ENCODE measurements at regions not wholly inside any gene's neighbourhood (a gene's known extent, or its start where the extent isn't known, plus 50 kb on each side); places are given as distances from the start of the nearest gene placed in this dataset.

GRCh38 chr1:63101336-63101735, 221.0 kb upstream of the FOXD3 start:
- H3K9ac ChIP-seq (ENCODE audit: low read depth in 1 of 3, low read length in 3 of 3) = no peak overlapping the region
- no peaks in the 10 kb centered on the region for H3K4me1 ChIP-seq (ENCODE audit: control insufficient read depth in 3 of 3, insufficient read depth in 3 of 3, low read length in 3 of 3)

GRCh38 chr1:63103682-63104081, 218.7 kb upstream of the FOXD3 start:
- Histone ChIP-seq H3K36me3 (ENCODE audit: control insufficient read depth in 3 of 3, insufficient read depth in 3 of 3, low read length in 3 of 3) (no peaks in the 10 kb centered on the region), H3K9ac (ENCODE audit: low read depth in 1 of 3, low read length in 3 of 3) (no peak overlapping the region), H3K27me3 (ENCODE audit: control insufficient read depth in 3 of 3, insufficient read depth in 3 of 3, low read length in 3 of 3) (no peaks in the 10 kb centered on the region), H3K9me3 (ENCODE audit: control insufficient read depth in 3 of 3, low read length in 3 of 3) (no peaks in the 10 kb centered on the region), H3K4me3 (ENCODE audit: low read length in 3 of 3) (no peak overlapping the region), H3K4me1 (ENCODE audit: control insufficient read depth in 3 of 3, insufficient read depth in 3 of 3, low read length in 3 of 3) (no peaks in the 10 kb centered on the region), H3K27ac (ENCODE audit: low read depth, low read length) (no peak overlapping the region)

More at GRCh38 chr1:63101336-63101735, 221.0 kb upstream of the FOXD3 start:
- Histone ChIP-seq H3K36me3 (ENCODE audit: control insufficient read depth in 3 of 3, insufficient read depth in 3 of 3, low read length in 3 of 3) (no peaks in the 10 kb centered on the region), H3K9me3 (ENCODE audit: control insufficient read depth in 3 of 3, low read length in 3 of 3) (no peaks in the 10 kb centered on the region), H3K27ac (ENCODE audit: low read depth, low read length) (no peak overlapping the region), H3K27me3 (ENCODE audit: control insufficient read depth in 3 of 3, insufficient read depth in 3 of 3, low read length in 3 of 3) (peaks cover 0 to 2% (median 0%) of the 10 kb centered on the region in 3 donors), H3K4me3 (ENCODE audit: low read length in 3 of 3) (no peak overlapping the region)

- no peaks in the 10 kb centered on the region for H3K36me3 ChIP-seq (ENCODE audit: control insufficient read depth in 3 of 3, insufficient read depth in 3 of 3, low read length in 3 of 3)
- H3K4me1 ChIP-seq (ENCODE audit: control insufficient read depth in 3 of 3, insufficient read depth in 3 of 3, low read length in 3 of 3) = no peaks in the 10 kb centered on the region
- no peak overlapping the region for H3K4me3 ChIP-seq (ENCODE audit: low read length in 3 of 3)
- no peak overlapping the region for H3K27ac ChIP-seq (ENCODE audit: low read depth, low read length)
- no peaks in the 10 kb centered on the region for H3K27me3 ChIP-seq (ENCODE audit: control insufficient read depth in 3 of 3, insufficient read depth in 3 of 3, low read length in 3 of 3)
- H3K9me3 ChIP-seq (ENCODE audit: control insufficient read depth in 3 of 3, low read length in 3 of 3) = no peaks in the 10 kb centered on the region
- H3K9ac ChIP-seq (ENCODE audit: low read depth in 1 of 3, low read length in 3 of 3) = no peak overlapping the region
Measured at GRCh38 chr1:63107066-63107465, 215.3 kb upstream of the FOXD3 start.

DNA sequence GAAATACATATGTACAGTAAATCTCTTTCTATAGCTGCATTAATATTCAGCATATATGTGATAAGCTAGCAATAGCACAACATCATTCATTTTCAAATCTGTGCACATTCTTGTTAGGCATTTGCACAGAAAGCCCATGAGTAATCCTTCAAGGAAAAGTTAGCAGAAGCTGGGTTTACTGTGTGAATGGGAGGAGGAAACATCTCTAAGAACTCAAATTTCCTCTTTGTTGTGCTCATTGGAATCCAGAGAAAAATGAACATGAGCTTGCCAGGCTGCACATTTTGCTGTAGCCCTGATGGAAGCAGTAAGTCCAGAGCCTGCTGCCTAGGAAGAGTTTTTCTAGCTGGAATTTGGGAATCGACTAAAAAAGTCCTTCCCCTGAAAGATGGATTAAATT, 214.2 kb upstream of the FOXD3 start:
- Histone ChIP-seq H3K27me3 (ENCODE audit: control insufficient read depth in 3 of 3, insufficient read depth in 3 of 3, low read length in 3 of 3) (no peaks in the 10 kb centered on the region), H3K36me3 (ENCODE audit: control insufficient read depth in 3 of 3, insufficient read depth in 3 of 3, low read length in 3 of 3) (no peaks in the 10 kb centered on the region)

GRCh38 chr1:63112155-63112900, 210.0 kb upstream of the FOXD3 start:
- H3K36me3 ChIP-seq (ENCODE audit: control insufficient read depth in 3 of 3, insufficient read depth in 3 of 3, low read length in 3 of 3) = no peaks in the 10 kb centered on the region
- no peak overlapping the region for H3K27ac ChIP-seq (ENCODE audit: low read depth, low read length)
- H3K27me3 ChIP-seq (ENCODE audit: control insufficient read depth in 3 of 3, insufficient read depth in 3 of 3, low read length in 3 of 3) = no peaks in the 10 kb centered on the region
- H3K4me1 ChIP-seq (ENCODE audit: control insufficient read depth in 3 of 3, insufficient read depth in 3 of 3, low read length in 3 of 3) = no peaks in the 10 kb centered on the region
- no peaks in the 10 kb centered on the region for H3K9me3 ChIP-seq (ENCODE audit: control insufficient read depth in 3 of 3, low read length in 3 of 3)
- H3K4me3 ChIP-seq (ENCODE audit: low read length in 3 of 3) = no peak overlapping the region
- no peak overlapping the region for H3K9ac ChIP-seq (ENCODE audit: low read depth in 1 of 3, low read length in 3 of 3)

More for the DNA sequence above, 214.2 kb upstream of the FOXD3 start:
- Histone ChIP-seq H3K9me3 (ENCODE audit: control insufficient read depth in 3 of 3, low read length in 3 of 3) (no peaks in the 10 kb centered on the region), H3K27ac (ENCODE audit: low read depth, low read length) (no peak overlapping the region), H3K4me1 (ENCODE audit: control insufficient read depth in 3 of 3, insufficient read depth in 3 of 3, low read length in 3 of 3) (no peaks in the 10 kb centered on the region), H3K9ac (ENCODE audit: low read depth in 1 of 3, low read length in 3 of 3) (no peak overlapping the region), H3K4me3 (ENCODE audit: low read length in 3 of 3) (no peak overlapping the region)

- H3K27ac ChIP-seq (ENCODE audit: low read depth, low read length) = no peak overlapping the region
- H3K9me3 ChIP-seq (ENCODE audit: control insufficient read depth in 3 of 3, low read length in 3 of 3) = no peaks in the 10 kb centered on the region
- no peaks in the 10 kb centered on the region for H3K27me3 ChIP-seq (ENCODE audit: control insufficient read depth in 3 of 3, insufficient read depth in 3 of 3, low read length in 3 of 3)
- no peaks in the 10 kb centered on the region for H3K4me1 ChIP-seq (ENCODE audit: control insufficient read depth in 3 of 3, insufficient read depth in 3 of 3, low read length in 3 of 3)
- no peak overlapping the region for H3K4me3 ChIP-seq (ENCODE audit: low read length in 3 of 3)
- H3K36me3 ChIP-seq (ENCODE audit: control insufficient read depth in 3 of 3, insufficient read depth in 3 of 3, low read length in 3 of 3) = no peaks in the 10 kb centered on the region
- H3K9ac ChIP-seq (ENCODE audit: low read depth in 1 of 3, low read length in 3 of 3) = no peak overlapping the region
Measured at GRCh38 chr1:63115527-63115926, 206.8 kb upstream of the FOXD3 start.

DNA sequence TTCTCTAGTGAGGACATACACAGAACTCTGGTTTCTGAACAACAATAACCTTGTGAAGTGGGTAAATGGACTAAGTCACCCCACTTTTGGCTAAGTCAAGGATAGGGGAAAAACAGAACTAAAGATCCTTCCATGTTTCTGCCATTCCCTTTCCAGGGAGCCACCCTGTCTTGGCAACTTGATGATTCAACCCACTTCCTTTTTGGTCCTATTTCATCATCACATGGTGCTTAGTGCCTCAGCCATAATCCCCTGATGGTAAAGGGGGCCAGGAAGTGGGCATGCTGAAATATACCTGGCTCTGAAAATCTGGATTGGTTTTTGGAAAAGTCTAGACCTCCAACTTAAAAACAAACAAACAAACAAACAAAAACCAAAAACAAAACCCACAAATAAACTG, 206.4 kb upstream of the FOXD3 start:
- Histone ChIP-seq H3K36me3 (ENCODE audit: control insufficient read depth in 3 of 3, insufficient read depth in 3 of 3, low read length in 3 of 3) (no peaks in the 10 kb centered on the region), H3K27me3 (ENCODE audit: control insufficient read depth in 3 of 3, insufficient read depth in 3 of 3, low read length in 3 of 3) (no peaks in the 10 kb centered on the region)

GRCh38 chr1:63119575-63120155, 202.7 kb upstream of the FOXD3 start:
- no peaks in the 10 kb centered on the region for H3K27me3 ChIP-seq (ENCODE audit: control insufficient read depth in 3 of 3, insufficient read depth in 3 of 3, low read length in 3 of 3)
- H3K27ac ChIP-seq (ENCODE audit: low read depth, low read length) = no peak overlapping the region
- H3K4me3 ChIP-seq (ENCODE audit: low read length in 3 of 3) = no peak overlapping the region

More for the DNA sequence above, 206.4 kb upstream of the FOXD3 start:
- H3K9me3 ChIP-seq (ENCODE audit: control insufficient read depth in 3 of 3, low read length in 3 of 3) = no peaks in the 10 kb centered on the region
- no peaks in the 10 kb centered on the region for H3K4me1 ChIP-seq (ENCODE audit: control insufficient read depth in 3 of 3, insufficient read depth in 3 of 3, low read length in 3 of 3)
- no peak overlapping the region for H3K4me3 ChIP-seq (ENCODE audit: low read length in 3 of 3)
- H3K27ac ChIP-seq (ENCODE audit: low read depth, low read length) = no peak overlapping the region
- H3K9ac ChIP-seq (ENCODE audit: low read depth in 1 of 3, low read length in 3 of 3) = no peak overlapping the region

DNA sequence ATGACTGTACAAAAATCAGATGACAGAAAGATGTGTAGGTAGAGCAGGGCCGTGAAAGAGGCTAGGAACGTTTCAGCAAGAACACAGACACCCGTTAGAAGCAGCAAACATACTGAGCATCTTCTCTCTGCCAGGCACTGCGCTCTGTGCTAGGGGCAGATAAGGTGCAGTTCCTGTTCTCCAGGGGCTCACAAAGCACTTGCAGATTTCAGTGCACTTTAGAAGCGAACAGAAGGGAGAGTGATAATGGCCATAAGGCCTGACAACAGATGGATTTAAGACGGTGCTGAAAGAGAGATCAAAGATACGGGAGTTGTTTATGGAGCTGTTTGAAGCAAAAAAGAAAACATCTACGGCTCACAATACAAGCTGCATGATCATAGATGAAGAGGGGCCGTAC, 200.3 kb upstream of the FOXD3 start:
- Histone ChIP-seq H3K9me3 (ENCODE audit: control insufficient read depth in 3 of 3, low read length in 3 of 3) (no peaks in the 10 kb centered on the region), H3K36me3 (ENCODE audit: control insufficient read depth in 3 of 3, insufficient read depth in 3 of 3, low read length in 3 of 3) (no peaks in the 10 kb centered on the region), H3K9ac (ENCODE audit: low read depth in 1 of 3, low read length in 3 of 3) (no peak overlapping the region), H3K27ac (ENCODE audit: low read depth, low read length) (no peak overlapping the region), H3K4me1 (ENCODE audit: control insufficient read depth in 3 of 3, insufficient read depth in 3 of 3, low read length in 3 of 3) (no peaks in the 10 kb centered on the region), H3K27me3 (ENCODE audit: control insufficient read depth in 3 of 3, insufficient read depth in 3 of 3, low read length in 3 of 3) (no peaks in the 10 kb centered on the region), H3K4me3 (ENCODE audit: low read length in 3 of 3) (no peak overlapping the region)

More at GRCh38 chr1:63119575-63120155, 202.7 kb upstream of the FOXD3 start:
- no peaks in the 10 kb centered on the region for H3K4me1 ChIP-seq (ENCODE audit: control insufficient read depth in 3 of 3, insufficient read depth in 3 of 3, low read length in 3 of 3)
- H3K9ac ChIP-seq (ENCODE audit: low read depth in 1 of 3, low read length in 3 of 3) = no peak overlapping the region
- no peaks in the 10 kb centered on the region for H3K9me3 ChIP-seq (ENCODE audit: control insufficient read depth in 3 of 3, low read length in 3 of 3)
- H3K36me3 ChIP-seq (ENCODE audit: control insufficient read depth in 3 of 3, insufficient read depth in 3 of 3, low read length in 3 of 3) = no peaks in the 10 kb centered on the region

- Histone ChIP-seq H3K9ac (ENCODE audit: low read depth in 1 of 3, low read length in 3 of 3) (no peak overlapping the region), H3K4me3 (ENCODE audit: low read length in 3 of 3) (no peak overlapping the region), H3K9me3 (ENCODE audit: control insufficient read depth in 3 of 3, low read length in 3 of 3) (no peaks in the 10 kb centered on the region), H3K27me3 (ENCODE audit: control insufficient read depth in 3 of 3, insufficient read depth in 3 of 3, low read length in 3 of 3) (no peaks in the 10 kb centered on the region), H3K36me3 (ENCODE audit: control insufficient read depth in 3 of 3, insufficient read depth in 3 of 3, low read length in 3 of 3) (no peaks in the 10 kb centered on the region), H3K27ac (ENCODE audit: low read depth, low read length) (no peak overlapping the region), H3K4me1 (ENCODE audit: control insufficient read depth in 3 of 3, insufficient read depth in 3 of 3, low read length in 3 of 3) (no peaks in the 10 kb centered on the region)
Measured at GRCh38 chr1:63124666-63125191, 197.6 kb upstream of the FOXD3 start.

Data from skeletal muscle tissue (tissue), 3 donors.